SHP77 (cell line): ENCODE measurements at regions not wholly inside any gene's neighbourhood (a gene's known extent, or its start where the extent isn't known, plus 50 kb on each side); places are given as distances from the start of the nearest gene placed in this dataset.

Experiments used
- DNase-seq, 2 experiments: peaks; one replicate each; lab custom pipeline; 2025; lab: John Stamatoyannopoulos, UW

- no peak for DNase-seq
Observed at GRCh38 chr4:137631605-137632004, 99.3 kb upstream of the PCDH18 start.

GRCh38 chr4:137630252-137630651 is 98.0 kb upstream of the PCDH18 start:
- DNase-seq = no peak

- no peak for DNase-seq
Observed at GRCh38 chr4:137627739-137628460, 95.6 kb upstream of the PCDH18 start.

GRCh38 chr4:137626942-137627738 is 94.8 kb upstream of the PCDH18 start:
- DNase-seq = no peak

GRCh38 chr4:137623013-137623412 is 90.7 kb upstream of the PCDH18 start:
- DNase-seq = peak in 1 of 2 experiments; percentile 6

GRCh38 chr4:137621056-137621455 is 88.8 kb upstream of the PCDH18 start:
- peak; percentile 17 to 51 for DNase-seq

- peak; percentile 11 to 17 for DNase-seq
Observed at GRCh38 chr4:137614491-137614890, 82.2 kb upstream of the PCDH18 start.

- no peak for DNase-seq
Observed at GRCh38 chr4:137611998-137612700, 79.9 kb upstream of the PCDH18 start.

- DNase-seq = no peak
Observed at GRCh38 chr4:137610960-137611359, 78.7 kb upstream of the PCDH18 start.

GRCh38 chr4:137609718-137610430 is 77.6 kb upstream of the PCDH18 start:
- DNase-seq = no peak

- no peak for DNase-seq
Observed at GRCh38 chr4:137608085-137608484, 75.8 kb upstream of the PCDH18 start.

GRCh38 chr4:137602436-137602835 is 70.1 kb upstream of the PCDH18 start:
- DNase-seq = no peak

GRCh38 chr4:137601934-137602333 is 69.6 kb upstream of the PCDH18 start:
- no peak for DNase-seq

- no peak for DNase-seq
Observed at GRCh38 chr4:137599734-137600133, 67.4 kb upstream of the PCDH18 start.

- no peak for DNase-seq
Observed at GRCh38 chr4:137597752-137598430, 65.6 kb upstream of the PCDH18 start.

GRCh38 chr4:137587796-137588195 is 55.5 kb upstream of the PCDH18 start:
- no peak for DNase-seq

GRCh38 chr4:137583671-137584070 is 51.4 kb upstream of the PCDH18 start:
- no peak for DNase-seq
